Mesendoderm (in vitro differentiated cells): ENCODE measurements at regions not wholly inside any gene's neighbourhood (a gene's known extent, or its start where the extent isn't known, plus 50 kb on each side); places are given as distances from the start of the nearest gene placed in this dataset.

Source experiments
- DNase-seq: peaks from one replicate; pipeline ENCODE4 v3.0.0; 2013
- H2AK5ac ChIP-seq: 2 replicates; pipeline ENCODE4 v1.6.1; 2013; ENCODE audit warnings: low read length, inconsistent platforms
- H2BK120ac ChIP-seq: 2 replicates; pipeline ENCODE4 v1.6.1; 2013; ENCODE audit warnings: low read depth, mild to moderate bottlenecking, low read length, moderate library complexity, mixed read lengths
- H2BK15ac ChIP-seq: replicated peaks from 2 replicates; pipeline ENCODE4 v1.6.1; 2013; ENCODE audit warnings: low read depth, mild to moderate bottlenecking, moderate library complexity
- H2BK5ac ChIP-seq: 2 replicates; pipeline ENCODE4 v1.6.1; 2013; ENCODE audit warnings: low read length, inconsistent platforms
- H3K18ac ChIP-seq: 2 replicates; pipeline ENCODE4 v1.6.1; 2013; ENCODE audit warnings: mild to moderate bottlenecking, low read length, mixed read lengths
- H3K23ac ChIP-seq: one replicate; pipeline ENCODE4 v1.6.1; 2013; ENCODE audit warnings: low read length
- H3K27ac ChIP-seq: 2 replicates; pipeline ENCODE4 v1.5.1; 2013; ENCODE audit warnings: low read depth, mild to moderate bottlenecking, inconsistent platforms, low read length, moderate library complexity
- H3K27me3 ChIP-seq: 2 replicates; pipeline ENCODE4 v1.6.1; 2013; ENCODE audit warnings: low read length, control low read depth, mild to moderate bottlenecking, inconsistent platforms; ENCODE audit not compliant: insufficient read depth, poor library complexity
- H3K36me3 ChIP-seq: 2 replicates; pipeline ENCODE4 v1.6.1; 2013; ENCODE audit warnings: low read length, inconsistent platforms; ENCODE audit not compliant: control insufficient read depth, insufficient read depth
- H3K4ac ChIP-seq: one replicate; pipeline ENCODE4 v1.6.1; 2013; ENCODE audit warnings: low read depth, mild to moderate bottlenecking, low read length, moderate library complexity
- H3K4me1 ChIP-seq: 2 replicates; pipeline ENCODE4 v1.6.1; 2013; ENCODE audit warnings: low read depth, low read length, inconsistent platforms; ENCODE audit not compliant: control insufficient read depth
- H3K4me2 ChIP-seq: 2 replicates; pipeline ENCODE4 v1.6.1; 2013; ENCODE audit warnings: low read length
- H3K4me3 ChIP-seq: 2 replicates; pipeline ENCODE4 v1.5.1; 2013; ENCODE audit warnings: mild to moderate bottlenecking, low read length
- H3K56ac ChIP-seq: one replicate; pipeline ENCODE4 v1.6.1; 2013; ENCODE audit warnings: low read length
- H3K79me1 ChIP-seq: 2 replicates; pipeline ENCODE4 v1.6.1; 2013; ENCODE audit warnings: low read length, inconsistent platforms
- H3K79me2 ChIP-seq: 2 replicates; pipeline ENCODE4 v1.6.1; 2013; ENCODE audit warnings: mild to moderate bottlenecking, low read length; ENCODE audit not compliant: control insufficient read depth, insufficient read depth
- H3K9ac ChIP-seq: 2 replicates; pipeline ENCODE4 v1.6.1; 2013; ENCODE audit warnings: low read length, inconsistent platforms
- H4K5ac ChIP-seq: one replicate; pipeline ENCODE4 v1.6.1; 2013; ENCODE audit warnings: low read length
- H4K8ac ChIP-seq: one replicate; pipeline ENCODE4 v1.6.1; 2013; ENCODE audit warnings: low read depth, mild to moderate bottlenecking, control low read depth, low read length, moderate library complexity
- WGBS: extraction: QIAGEN DNeasy Blood & Tissue Kit; methylation state at CpG from one replicate; pipeline ENCODE4 v1.1.7; 2013; ENCODE audit warnings: low lambda C conversion rate, missing lambda C conversion rate; ENCODE audit not compliant: insufficient coverage; ENCODE audit errors: extremely low coverage; 5-methylcytosine and 5-hydroxymethylcytosine counted together

DNA sequence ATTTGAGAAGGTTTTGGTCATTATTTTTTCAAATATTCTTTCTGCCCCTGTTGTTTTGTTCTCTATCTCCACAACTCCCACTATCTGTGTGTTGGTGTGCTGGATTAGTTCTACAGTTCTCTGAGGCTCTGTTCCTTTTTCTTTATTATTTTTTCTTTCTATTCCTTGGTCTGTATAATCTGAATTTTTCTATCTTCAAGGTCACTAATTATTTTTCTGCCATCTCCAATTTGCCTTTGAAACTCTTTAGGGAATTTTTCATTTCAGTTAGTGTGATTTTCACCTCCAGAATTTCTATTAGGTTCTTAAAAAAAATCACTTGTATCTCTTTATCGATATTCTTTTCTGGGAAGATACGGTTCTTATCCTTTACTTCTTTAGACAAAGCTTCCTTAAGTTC is 82.1 kb upstream of the GGTLC1 start:
- Histone ChIP-seq H3K18ac (no peak overlapping the region), H4K8ac (no peak overlapping the region), H2BK120ac (no peak overlapping the region), H3K4ac (no peak overlapping the region), H3K79me1 (no peaks in the 10 kb centered on the region), H3K4me3 (no peak overlapping the region), H3K27me3 (no peaks in the 10 kb centered on the region), H3K36me3 (no peaks in the 10 kb centered on the region), H3K27ac (no peak overlapping the region), H3K79me2 (no peaks in the 10 kb centered on the region), H2BK15ac (no peak overlapping the region), H3K4me1 (no peaks in the 10 kb centered on the region), H4K5ac (no peak overlapping the region), H2BK5ac (no peak overlapping the region), H2AK5ac (no peak overlapping the region), H3K23ac (no peak overlapping the region), H3K4me2 (no peak overlapping the region), H3K9ac (no peak overlapping the region), H3K56ac (no peak overlapping the region)
- no peak for DNase-seq
- no CpG with 5 or more reads among the region's 2 CpGs for WGBS

DNA sequence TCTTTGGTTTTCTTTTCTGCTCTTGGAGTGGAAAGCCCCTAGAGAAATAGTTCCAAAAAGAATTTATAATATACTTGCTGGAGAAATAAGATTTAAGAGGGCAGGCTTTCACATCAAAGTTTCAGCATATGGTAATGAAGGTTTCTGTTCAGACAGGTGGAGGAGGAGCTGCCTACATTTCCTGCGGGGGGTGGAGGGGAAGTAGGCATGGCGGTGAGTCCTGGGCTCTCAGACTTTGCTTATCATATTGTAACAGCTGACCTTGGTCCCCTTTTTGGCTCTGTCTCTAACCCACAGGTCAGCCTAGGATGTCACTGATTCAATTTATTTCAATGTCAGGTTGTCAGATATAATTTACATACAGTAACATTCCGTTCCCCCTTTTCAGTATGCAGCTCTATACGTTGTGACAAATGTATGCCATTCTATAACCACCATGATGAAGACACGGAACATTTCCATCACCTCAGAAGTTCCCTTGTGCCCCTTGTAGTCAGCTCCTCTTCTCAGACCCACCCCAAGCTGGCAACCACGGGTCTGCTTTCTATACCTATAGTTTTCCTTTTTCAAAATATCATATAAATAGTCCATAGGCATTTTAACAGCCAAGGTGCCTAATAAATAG is 77.6 kb upstream of the GGTLC1 start:
- H2BK15ac ChIP-seq, result no peak overlapping the region
- H3K56ac ChIP-seq, result no peak overlapping the region
- H3K23ac ChIP-seq, result no peak overlapping the region
- no peak overlapping the region for H4K5ac ChIP-seq
- no peak overlapping the region for H2BK120ac ChIP-seq
- no peak overlapping the region for H3K9ac ChIP-seq
- H4K8ac ChIP-seq, result no peak overlapping the region
- no peak overlapping the region for H2AK5ac ChIP-seq
- no peaks in the 10 kb centered on the region for H3K79me1 ChIP-seq
- H3K4ac ChIP-seq, result no peak overlapping the region
- no peak overlapping the region for H2BK5ac ChIP-seq
- WGBS, result no CpG with 5 or more reads among the region's 6 CpGs
- no peaks in the 10 kb centered on the region for H3K4me1 ChIP-seq
- no peaks in the 10 kb centered on the region for H3K79me2 ChIP-seq
- no peak overlapping the region for H3K18ac ChIP-seq
- H3K27ac ChIP-seq, result no peak overlapping the region
- H3K4me3 ChIP-seq, result no peak overlapping the region
- no peaks in the 10 kb centered on the region for H3K36me3 ChIP-seq
- no peak for DNase-seq
- no peak overlapping the region for H3K4me2 ChIP-seq
- H3K27me3 ChIP-seq, result no peaks in the 10 kb centered on the region

DNA sequence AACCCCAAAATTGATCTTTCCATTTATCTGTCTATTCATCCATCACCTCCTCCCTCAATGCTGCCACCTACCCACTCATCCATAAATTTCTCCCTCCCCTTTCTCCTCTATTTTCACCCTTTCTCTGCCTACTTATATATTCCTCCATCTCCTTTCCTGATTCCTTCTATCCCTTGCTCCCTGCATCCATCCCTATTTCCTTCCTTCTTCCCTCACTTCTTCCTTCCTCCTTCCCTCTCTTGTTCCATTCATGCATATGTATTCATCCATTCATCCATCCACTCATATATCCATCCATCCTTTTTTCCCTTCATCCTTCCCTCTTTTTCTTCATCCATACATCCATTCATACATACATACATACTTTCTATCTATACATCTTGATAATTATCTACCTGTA is 76.3 kb upstream of the GGTLC1 start:
- Histone ChIP-seq H3K23ac (no peak overlapping the region), H3K36me3 (no peaks in the 10 kb centered on the region), H3K4me2 (no peak overlapping the region)

DNA sequence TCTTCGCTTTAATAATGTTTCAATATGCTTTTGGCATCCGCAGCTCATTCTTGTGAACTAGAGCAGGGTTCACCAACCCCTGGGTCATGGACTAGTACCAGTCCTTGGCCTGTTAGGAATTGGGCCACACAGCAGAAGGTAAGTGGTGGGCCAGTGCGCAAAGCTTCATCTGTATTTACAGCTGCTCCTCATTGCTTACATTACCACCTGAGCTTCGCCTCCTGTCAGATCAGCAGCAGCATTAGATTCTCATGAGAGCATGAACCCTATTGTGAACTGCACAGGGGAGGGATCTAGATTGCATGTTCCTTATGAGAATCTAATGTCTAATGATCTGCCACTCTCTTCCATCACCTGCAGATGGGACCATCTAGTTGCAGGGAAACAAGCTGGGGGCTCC is 75.5 kb upstream of the GGTLC1 start:
- Histone ChIP-seq H2BK15ac (no peak overlapping the region), H3K4me3 (no peak overlapping the region), H3K56ac (no peak overlapping the region), H3K4ac (no peak overlapping the region), H3K79me1 (no peaks in the 10 kb centered on the region), H3K23ac (no peak overlapping the region), H3K27me3 (no peaks in the 10 kb centered on the region), H3K4me1 (no peaks in the 10 kb centered on the region), H3K79me2 (no peaks in the 10 kb centered on the region), H3K27ac (no peak overlapping the region), H3K36me3 (no peaks in the 10 kb centered on the region), H4K5ac (no peak overlapping the region), H2BK120ac (no peak overlapping the region), H2BK5ac (no peak overlapping the region), H3K18ac (no peak overlapping the region), H2AK5ac (no peak overlapping the region), H4K8ac (no peak overlapping the region), H3K9ac (no peak overlapping the region), H3K4me2 (no peak overlapping the region)
- DNase-seq, result no peak
- WGBS, result no CpG with 5 or more reads among the region's 4 CpGs

More for the DNA sequence above, 76.3 kb upstream of the GGTLC1 start:
- H4K8ac ChIP-seq, result no peak overlapping the region
- no peak overlapping the region for H3K4ac ChIP-seq
- no peaks in the 10 kb centered on the region for H3K79me2 ChIP-seq
- no peak overlapping the region for H3K56ac ChIP-seq
- DNase-seq, result no peak
- H3K18ac ChIP-seq, result no peak overlapping the region
- H3K27ac ChIP-seq, result no peak overlapping the region
- no peak overlapping the region for H3K4me3 ChIP-seq
- H4K5ac ChIP-seq, result no peak overlapping the region
- no peak overlapping the region for H2BK15ac ChIP-seq
- H3K27me3 ChIP-seq, result no peaks in the 10 kb centered on the region
- no peaks in the 10 kb centered on the region for H3K4me1 ChIP-seq
- H2AK5ac ChIP-seq, result no peak overlapping the region
- H2BK5ac ChIP-seq, result no peak overlapping the region
- H3K9ac ChIP-seq, result no peak overlapping the region
- H3K79me1 ChIP-seq, result no peaks in the 10 kb centered on the region
- H2BK120ac ChIP-seq, result no peak overlapping the region

DNA sequence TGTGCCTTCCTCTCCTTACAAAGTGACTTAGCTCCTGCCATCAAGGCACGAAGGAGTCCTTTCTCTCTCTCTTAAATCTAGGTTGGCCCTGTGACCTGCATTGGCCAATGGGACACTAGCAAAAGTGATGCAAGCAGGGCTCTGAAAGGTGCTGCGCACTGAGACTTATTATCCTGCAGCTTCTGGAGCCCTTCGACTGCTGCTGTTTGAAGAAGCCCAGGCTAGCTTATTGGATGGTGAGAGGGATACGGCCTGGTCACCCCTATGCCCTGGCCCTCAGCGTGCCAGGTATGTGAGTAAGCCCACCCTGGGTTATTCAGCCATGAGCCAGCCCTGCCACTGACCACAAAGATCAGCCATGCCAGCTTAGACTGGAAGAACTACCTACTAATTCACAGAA is 74.5 kb upstream of the GGTLC1 start:
- Histone ChIP-seq H2BK15ac (no peak overlapping the region), H3K23ac (no peak overlapping the region), H4K8ac (no peak overlapping the region), H3K18ac (no peak overlapping the region), H3K56ac (no peak overlapping the region), H2AK5ac (no peak overlapping the region), H3K9ac (no peak overlapping the region), H3K27ac (no peak overlapping the region), H3K4me2 (no peak overlapping the region), H2BK120ac (no peak overlapping the region), H3K27me3 (no peaks in the 10 kb centered on the region), H4K5ac (no peak overlapping the region), H3K4me1 (no peaks in the 10 kb centered on the region), H3K4me3 (no peak overlapping the region), H3K36me3 (no peaks in the 10 kb centered on the region), H2BK5ac (no peak overlapping the region), H3K4ac (no peak overlapping the region), H3K79me1 (no peaks in the 10 kb centered on the region), H3K79me2 (no peaks in the 10 kb centered on the region)
- no peak for DNase-seq
- WGBS, result no CpG with 5 or more reads among the region's 5 CpGs

DNA sequence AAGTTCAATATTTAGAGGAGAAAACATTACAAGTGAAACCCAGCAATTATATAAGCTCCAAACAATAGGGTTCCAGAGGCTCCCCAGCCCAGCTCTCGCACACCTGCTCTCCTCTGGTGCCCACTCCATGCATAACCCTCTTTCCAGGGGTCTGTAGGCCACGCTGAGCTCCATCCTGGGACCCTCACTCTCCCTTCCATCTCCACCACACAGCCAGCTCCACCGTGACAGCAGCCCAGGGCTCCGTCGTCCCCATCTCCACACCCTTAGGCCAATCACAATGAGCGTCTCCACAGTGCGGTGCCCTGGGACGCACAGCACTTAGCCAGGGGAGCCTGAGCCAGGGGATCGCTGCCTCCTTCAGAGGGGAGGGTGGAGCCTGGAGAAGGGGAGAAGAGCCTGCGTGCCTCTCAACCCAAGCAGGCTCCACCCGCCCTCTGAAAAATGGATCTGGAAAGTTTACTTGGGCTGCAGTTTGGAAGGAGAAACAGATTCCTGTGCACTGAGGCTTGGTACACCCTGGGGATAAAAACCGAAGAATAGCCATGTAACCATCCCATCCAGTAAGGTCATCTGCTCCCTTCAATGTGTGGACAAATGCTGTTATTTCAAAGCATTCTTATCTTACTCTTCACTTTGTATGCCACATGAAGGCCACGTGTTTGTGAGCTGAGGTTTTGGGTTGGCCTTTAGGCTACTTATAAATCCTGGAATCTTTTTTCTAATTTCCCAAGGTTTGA is 72.4 kb upstream of the GGTLC1 start:
- no peaks in the 10 kb centered on the region for H3K36me3 ChIP-seq
- no peaks in the 10 kb centered on the region for H3K27me3 ChIP-seq
- no peak overlapping the region for H3K18ac ChIP-seq
- H2BK5ac ChIP-seq, result no peak overlapping the region
- H4K8ac ChIP-seq, result no peak overlapping the region
- no peak overlapping the region for H3K9ac ChIP-seq
- H2BK15ac ChIP-seq, result no peak overlapping the region
- no peaks in the 10 kb centered on the region for H3K79me2 ChIP-seq
- H3K4me3 ChIP-seq, result no peak overlapping the region
- no peak overlapping the region for H2AK5ac ChIP-seq
- no peak overlapping the region for H2BK120ac ChIP-seq
- H3K79me1 ChIP-seq, result no peaks in the 10 kb centered on the region
- no peak overlapping the region for H3K23ac ChIP-seq
- no CpG with 5 or more reads among the region's 13 CpGs for WGBS
- no peak overlapping the region for H4K5ac ChIP-seq
- peak; percentile 8 for DNase-seq
- H3K56ac ChIP-seq, result no peak overlapping the region
- H3K4me1 ChIP-seq, result no peaks in the 10 kb centered on the region
- H3K27ac ChIP-seq, result no peak overlapping the region
- H3K4ac ChIP-seq, result no peak overlapping the region
- no peak overlapping the region for H3K4me2 ChIP-seq
